KMS-11 (cell line): ENCODE measurements at regions not wholly inside any gene's neighbourhood (a gene's known extent, or its start where the extent isn't known, plus 50 kb on each side); places are given as distances from the start of the nearest gene placed in this dataset.

Experiments
- H2AFZ ChIP-seq: fragments of 200-600 bp; sonication (generic); 2 replicates; pipeline ENCODE4 v1.6.1; 2016; ENCODE audit warnings: antibody characterized with exemption, mixed run types, low read depth
- H3K27ac ChIP-seq: fragments of 200-600 bp; sonication (generic); 2 replicates; pipeline ENCODE4 v1.6.1; 2016; ENCODE audit warnings: mild to moderate bottlenecking, mixed run types
- H3K27me3 ChIP-seq: fragments of 200-600 bp; sonication (generic); 2 replicates; pipeline ENCODE4 v1.6.1; 2017; ENCODE audit warnings: mild to moderate bottlenecking, low read depth, mixed run types, moderate library complexity; ENCODE audit not compliant: insufficient read depth
- H3K36me3 ChIP-seq: fragments of 200-600 bp; sonication (generic); 2 replicates; pipeline ENCODE4 v1.6.1; 2017; ENCODE audit warnings: mild to moderate bottlenecking, mixed run types; ENCODE audit not compliant: insufficient read depth
- H3K4me1 ChIP-seq: fragments of 200-600 bp; sonication (generic); 2 replicates; pipeline ENCODE4 v1.6.1; 2016; ENCODE audit warnings: mild to moderate bottlenecking, low read depth, mixed run types; ENCODE audit not compliant: poor library complexity, severe bottlenecking
- H3K4me2 ChIP-seq: fragments of 200-600 bp; sonication (generic); 2 replicates; pipeline ENCODE4 v1.7.0; 2016; ENCODE audit warnings: mild to moderate bottlenecking, mixed run types
- H3K4me3 ChIP-seq: fragments of 200-600 bp; sonication (generic); IDR thresholded peaks from 2 replicates; pipeline ENCODE4 v1.6.1; 2017; ENCODE audit warnings: low read depth, low read length, mixed read lengths; ENCODE audit not compliant: insufficient read depth
- H3K79me2 ChIP-seq: fragments of 200-600 bp; sonication (generic); 2 replicates; pipeline ENCODE4 v1.6.1; 2016; ENCODE audit warnings: low read depth, mixed run types; ENCODE audit not compliant: insufficient read depth
- H3K9ac ChIP-seq: fragments of 200-600 bp; sonication (generic); 2 replicates; pipeline ENCODE4 v1.6.1; 2016; ENCODE audit warnings: mild to moderate bottlenecking, mixed run types
- H4K20me1 ChIP-seq: fragments of 200-600 bp; sonication (generic); 2 replicates; pipeline ENCODE4 v1.6.1; 2016; ENCODE audit warnings: mild to moderate bottlenecking, mixed run types; ENCODE audit not compliant: insufficient read depth
- TF ChIP-seq, protein P1 (sequence below): fragments of 200-600 bp; sonication (generic); conservative IDR thresholded peaks from 2 replicates; pipeline ENCODE4 v1.6.1; 2017; ENCODE audit warnings: low read depth, mild to moderate bottlenecking, antibody characterized with exemption, low read length, moderate library complexity, mixed read lengths

GRCh38 chr2:230658877-230659652, 53.6 kb upstream of the CAB39 start:
- no peak overlapping the region for H2AFZ ChIP-seq
- H3K4me1 ChIP-seq, result peaks cover 44% of the 10 kb centered on the region
- H4K20me1 ChIP-seq, result no peaks in the 10 kb centered on the region
- TF ChIP-seq, protein P1, sequence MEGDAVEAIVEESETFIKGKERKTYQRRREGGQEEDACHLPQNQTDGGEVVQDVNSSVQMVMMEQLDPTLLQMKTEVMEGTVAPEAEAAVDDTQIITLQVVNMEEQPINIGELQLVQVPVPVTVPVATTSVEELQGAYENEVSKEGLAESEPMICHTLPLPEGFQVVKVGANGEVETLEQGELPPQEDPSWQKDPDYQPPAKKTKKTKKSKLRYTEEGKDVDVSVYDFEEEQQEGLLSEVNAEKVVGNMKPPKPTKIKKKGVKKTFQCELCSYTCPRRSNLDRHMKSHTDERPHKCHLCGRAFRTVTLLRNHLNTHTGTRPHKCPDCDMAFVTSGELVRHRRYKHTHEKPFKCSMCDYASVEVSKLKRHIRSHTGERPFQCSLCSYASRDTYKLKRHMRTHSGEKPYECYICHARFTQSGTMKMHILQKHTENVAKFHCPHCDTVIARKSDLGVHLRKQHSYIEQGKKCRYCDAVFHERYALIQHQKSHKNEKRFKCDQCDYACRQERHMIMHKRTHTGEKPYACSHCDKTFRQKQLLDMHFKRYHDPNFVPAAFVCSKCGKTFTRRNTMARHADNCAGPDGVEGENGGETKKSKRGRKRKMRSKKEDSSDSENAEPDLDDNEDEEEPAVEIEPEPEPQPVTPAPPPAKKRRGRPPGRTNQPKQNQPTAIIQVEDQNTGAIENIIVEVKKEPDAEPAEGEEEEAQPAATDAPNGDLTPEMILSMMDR, result no peak
- H3K36me3 ChIP-seq, result no peaks in the 10 kb centered on the region
- H3K4me2 ChIP-seq, result no peak overlapping the region
- H3K4me3 ChIP-seq, result no peak overlapping the region
- H3K27me3 ChIP-seq, result no peaks in the 10 kb centered on the region
- no peaks in the 10 kb centered on the region for H3K79me2 ChIP-seq
- no peak overlapping the region for H3K9ac ChIP-seq
- H3K27ac ChIP-seq, result no peak overlapping the region

GRCh38 chr2:230660294-230661060, 52.2 kb upstream of the CAB39 start:
- H3K27me3 ChIP-seq, result no peaks in the 10 kb centered on the region
- H3K9ac ChIP-seq, result no peak overlapping the region
- no peak overlapping the region for H3K4me3 ChIP-seq
- no peaks in the 10 kb centered on the region for H3K79me2 ChIP-seq
- TF ChIP-seq, protein P1, result no peak
- H3K4me2 ChIP-seq, result peak overlapping the region; percentile 30; the same call in 1 of the 2 replicates
- peaks cover 53% of the 10 kb centered on the region for H3K4me1 ChIP-seq
- H3K36me3 ChIP-seq, result no peaks in the 10 kb centered on the region
- H4K20me1 ChIP-seq, result no peaks in the 10 kb centered on the region
- H3K27ac ChIP-seq, result no peak overlapping the region
- no peak overlapping the region; the same call in 1 of the 2 replicates for H2AFZ ChIP-seq

DNA sequence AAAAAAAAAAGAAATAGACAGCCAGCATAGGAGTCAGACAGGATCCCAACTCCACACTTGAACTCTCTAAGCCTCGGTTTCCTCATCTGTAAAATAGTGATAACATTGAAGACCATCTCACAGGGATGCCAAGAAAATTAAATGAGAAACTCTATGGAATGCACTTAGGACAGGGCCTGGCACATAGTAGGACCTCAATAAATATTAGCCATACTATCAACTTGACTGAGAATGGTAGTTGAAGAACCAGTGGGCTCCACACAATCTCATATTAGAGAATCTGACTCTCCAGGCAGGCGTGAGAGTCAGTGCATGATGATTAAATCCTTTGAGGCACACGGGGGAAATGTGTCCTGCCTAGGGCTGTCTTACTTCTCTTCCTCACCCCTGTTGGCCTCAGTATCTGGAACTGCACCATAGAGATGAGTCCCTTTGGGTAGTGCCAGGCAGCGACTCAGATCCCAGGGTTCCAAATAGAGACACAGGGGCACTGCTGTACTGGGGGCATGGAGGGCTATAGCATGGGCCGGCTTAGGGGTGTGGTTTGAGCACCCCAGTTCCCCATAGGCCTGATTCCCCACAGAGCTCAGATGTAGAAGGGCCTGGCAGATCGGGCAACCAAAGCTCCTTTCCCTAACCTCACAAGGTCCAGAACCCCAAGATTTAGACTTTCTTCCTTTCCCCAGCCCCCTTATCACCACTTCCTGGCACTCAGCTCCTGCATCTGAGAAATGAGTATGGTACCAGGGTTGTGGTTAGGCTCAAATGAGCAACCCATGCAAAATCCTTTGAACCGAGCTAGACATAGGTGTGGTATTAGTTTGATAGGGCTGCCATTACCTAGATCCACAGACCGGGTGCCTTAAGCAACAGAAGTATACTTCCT, 51.3 kb upstream of the CAB39 start:
- H2AFZ ChIP-seq, result peak overlapping the region; percentile 49
- H3K4me2 ChIP-seq, result peak overlapping the region; percentile 30; the same call in 1 of the 2 replicates
- peak overlapping the region; percentile 34; the same call in 1 of the 2 replicates for H3K27ac ChIP-seq

More for the DNA sequence above, 51.3 kb upstream of the CAB39 start:
- Histone ChIP-seq H3K4me1 (peaks cover 55% of the 10 kb centered on the region), H3K9ac (no peak overlapping the region), H3K79me2 (no peaks in the 10 kb centered on the region), H4K20me1 (no peaks in the 10 kb centered on the region), H3K36me3 (no peaks in the 10 kb centered on the region), H3K4me3 (no peak overlapping the region), H3K27me3 (no peaks in the 10 kb centered on the region)
- TF ChIP-seq, protein P1, result no peak
